ENCODE measurements at regions not wholly inside any gene's neighbourhood (a gene's known extent, or its start where the extent isn't known, plus 50 kb on each side); places are given as distances from the start of the nearest gene placed in this dataset.
A peak's percentile ranks its signal among the peaks of the same experiment; 100 is the strongest.

DNA sequence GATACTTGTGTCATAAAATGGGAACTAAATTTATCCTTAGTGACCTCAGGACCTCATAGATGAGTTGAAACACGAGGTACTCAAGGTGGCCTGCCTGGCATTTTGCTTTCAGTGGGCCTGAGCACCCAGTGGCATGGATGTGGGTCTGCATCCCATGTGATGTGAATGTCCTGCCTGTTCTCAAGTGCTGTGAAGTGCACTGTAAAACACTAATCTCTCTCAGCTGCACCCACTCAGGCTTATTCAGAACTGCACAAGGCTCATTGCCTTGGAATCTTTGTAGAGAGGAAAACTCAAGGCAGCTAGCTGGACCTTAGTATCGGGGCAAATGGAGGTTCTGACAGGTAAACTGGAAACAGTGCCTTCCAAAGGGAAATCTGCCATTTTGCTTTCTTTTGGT lies 767.0 kb downstream of the TUSC7 start:
- Mint-ChIP-seq H3K4me3 (no peak overlapping the region), H3K9me3 (no peaks in the 10 kb centered on the region), H3K4me1 (peaks cover 9% of the 10 kb centered on the region; the same call in 2 of the 3 replicates), H3K36me3 (ENCODE audit: low read depth) (no peaks in the 10 kb centered on the region), H3K27me3 (ENCODE audit: insufficient read depth, low read depth, poor library complexity) (no peaks in the 10 kb centered on the region), H3K27ac (no peak overlapping the region)
- ATAC-seq = no peak
- TF ChIP-seq CREB1 (CRISPR knock-in tag; IDR thresholded peaks at IDR 0.05; ENCODE audit: low read depth) (no peak), ZNF114 (CRISPR knock-in tag; IDR thresholded peaks at IDR 0.05) (no peak)
- TF ChIP-seq, protein P1, sequence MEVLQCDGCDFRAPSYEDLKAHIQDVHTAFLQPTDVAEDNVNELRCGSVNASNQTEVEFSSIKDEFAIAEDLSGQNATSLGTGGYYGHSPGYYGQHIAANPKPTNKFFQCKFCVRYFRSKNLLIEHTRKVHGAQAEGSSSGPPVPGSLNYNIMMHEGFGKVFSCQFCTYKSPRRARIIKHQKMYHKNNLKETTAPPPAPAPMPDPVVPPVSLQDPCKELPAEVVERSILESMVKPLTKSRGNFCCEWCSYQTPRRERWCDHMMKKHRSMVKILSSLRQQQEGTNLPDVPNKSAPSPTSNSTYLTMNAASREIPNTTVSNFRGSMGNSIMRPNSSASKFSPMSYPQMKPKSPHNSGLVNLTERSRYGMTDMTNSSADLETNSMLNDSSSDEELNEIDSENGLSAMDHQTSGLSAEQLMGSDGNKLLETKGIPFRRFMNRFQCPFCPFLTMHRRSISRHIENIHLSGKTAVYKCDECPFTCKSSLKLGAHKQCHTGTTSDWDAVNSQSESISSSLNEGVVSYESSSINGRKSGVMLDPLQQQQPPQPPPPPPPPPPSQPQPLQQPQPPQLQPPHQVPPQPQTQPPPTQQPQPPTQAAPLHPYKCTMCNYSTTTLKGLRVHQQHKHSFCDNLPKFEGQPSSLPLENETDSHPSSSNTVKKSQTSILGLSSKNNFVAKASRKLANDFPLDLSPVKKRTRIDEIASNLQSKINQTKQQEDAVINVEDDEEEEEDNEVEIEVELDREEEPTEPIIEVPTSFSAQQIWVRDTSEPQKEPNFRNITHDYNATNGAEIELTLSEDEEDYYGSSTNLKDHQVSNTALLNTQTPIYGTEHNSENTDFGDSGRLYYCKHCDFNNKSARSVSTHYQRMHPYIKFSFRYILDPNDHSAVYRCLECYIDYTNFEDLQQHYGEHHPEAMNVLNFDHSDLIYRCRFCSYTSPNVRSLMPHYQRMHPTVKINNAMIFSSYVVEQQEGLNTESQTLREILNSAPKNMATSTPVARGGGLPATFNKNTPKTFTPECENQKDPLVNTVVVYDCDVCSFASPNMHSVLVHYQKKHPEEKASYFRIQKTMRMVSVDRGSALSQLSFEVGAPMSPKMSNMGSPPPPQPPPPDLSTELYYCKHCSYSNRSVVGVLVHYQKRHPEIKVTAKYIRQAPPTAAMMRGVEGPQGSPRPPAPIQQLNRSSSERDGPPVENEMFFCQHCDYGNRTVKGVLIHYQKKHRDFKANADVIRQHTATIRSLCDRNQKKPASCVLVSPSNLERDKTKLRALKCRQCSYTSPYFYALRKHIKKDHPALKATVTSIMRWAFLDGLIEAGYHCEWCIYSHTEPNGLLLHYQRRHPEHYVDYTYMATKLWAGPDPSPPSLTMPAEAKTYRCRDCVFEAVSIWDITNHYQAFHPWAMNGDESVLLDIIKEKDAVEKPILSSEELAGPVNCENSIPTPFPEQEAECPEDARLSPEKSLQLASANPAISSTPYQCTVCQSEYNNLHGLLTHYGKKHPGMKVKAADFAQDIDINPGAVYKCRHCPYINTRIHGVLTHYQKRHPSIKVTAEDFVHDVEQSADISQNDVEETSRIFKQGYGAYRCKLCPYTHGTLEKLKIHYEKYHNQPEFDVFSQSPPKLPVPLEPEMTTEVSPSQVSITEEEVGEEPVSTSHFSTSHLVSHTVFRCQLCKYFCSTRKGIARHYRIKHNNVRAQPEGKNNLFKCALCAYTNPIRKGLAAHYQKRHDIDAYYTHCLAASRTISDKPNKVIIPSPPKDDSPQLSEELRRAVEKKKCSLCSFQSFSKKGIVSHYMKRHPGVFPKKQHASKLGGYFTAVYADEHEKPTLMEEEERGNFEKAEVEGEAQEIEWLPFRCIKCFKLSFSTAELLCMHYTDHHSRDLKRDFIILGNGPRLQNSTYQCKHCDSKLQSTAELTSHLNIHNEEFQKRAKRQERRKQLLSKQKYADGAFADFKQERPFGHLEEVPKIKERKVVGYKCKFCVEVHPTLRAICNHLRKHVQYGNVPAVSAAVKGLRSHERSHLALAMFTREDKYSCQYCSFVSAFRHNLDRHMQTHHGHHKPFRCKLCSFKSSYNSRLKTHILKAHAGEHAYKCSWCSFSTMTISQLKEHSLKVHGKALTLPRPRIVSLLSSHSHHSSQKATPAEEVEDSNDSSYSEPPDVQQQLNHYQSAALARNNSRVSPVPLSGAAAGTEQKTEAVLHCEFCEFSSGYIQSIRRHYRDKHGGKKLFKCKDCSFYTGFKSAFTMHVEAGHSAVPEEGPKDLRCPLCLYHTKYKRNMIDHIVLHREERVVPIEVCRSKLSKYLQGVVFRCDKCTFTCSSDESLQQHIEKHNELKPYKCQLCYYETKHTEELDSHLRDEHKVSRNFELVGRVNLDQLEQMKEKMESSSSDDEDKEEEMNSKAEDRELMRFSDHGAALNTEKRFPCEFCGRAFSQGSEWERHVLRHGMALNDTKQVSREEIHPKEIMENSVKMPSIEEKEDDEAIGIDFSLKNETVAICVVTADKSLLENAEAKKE (CRISPR knock-in tag; IDR thresholded peaks at IDR 0.05) = no peak
- Histone ChIP-seq H3K36me3 (ENCODE audit: insufficient read depth) (no peaks in the 10 kb centered on the region), H3K79me2 (replicated peaks; ENCODE audit: insufficient read depth) (no peaks in the 10 kb centered on the region), H2AFZ (no peak overlapping the region), H3K4me3 (no peak overlapping the region), H3K4me1 (ENCODE audit: insufficient read depth) (peaks cover 9% of the 10 kb centered on the region; the same call in 1 of the 2 replicates), H3K27ac (ENCODE audit: low read depth) (no peak overlapping the region), H3K27me3 (ENCODE audit: insufficient read depth) (no peaks in the 10 kb centered on the region), H3K9me2 (ENCODE audit: insufficient read depth) (peaks cover 10% of the 10 kb centered on the region; the same call in 1 of the 2 replicates), H3F3A (replicated peaks; ENCODE audit: low read depth) (no peaks in the 10 kb centered on the region), H4K20me1 (replicated peaks; ENCODE audit: insufficient read depth) (no peaks in the 10 kb centered on the region), H3K4me2 (no peak overlapping the region)
- no peak for DNase-seq (ENCODE audit: low spot score)

DNA sequence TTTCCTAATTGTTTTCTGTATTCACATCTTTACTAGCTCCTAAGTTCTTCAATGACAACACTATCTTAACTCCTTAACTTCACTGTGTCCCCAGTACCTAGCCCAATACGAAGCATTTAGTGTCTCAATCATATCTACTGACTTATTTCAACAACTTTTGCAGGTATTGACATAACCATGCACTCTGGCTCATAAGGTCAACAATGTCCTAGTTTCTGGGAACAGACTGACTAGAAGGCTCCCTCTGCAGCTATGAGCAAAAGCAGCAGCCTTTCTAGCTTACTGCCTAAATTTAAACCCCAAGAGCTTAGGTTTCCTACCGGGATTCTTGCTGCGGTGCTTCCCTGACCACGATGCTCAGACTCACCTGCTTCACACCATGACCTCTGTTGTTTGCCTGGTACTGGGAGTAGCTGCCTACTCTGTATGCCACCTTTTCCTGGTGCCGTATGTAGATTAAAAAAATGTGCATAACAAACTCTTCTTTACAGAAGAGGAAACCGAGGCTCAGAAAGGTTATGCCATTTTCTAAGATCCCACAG lies 767.7 kb downstream of the TUSC7 start:
- Histone ChIP-seq H3K27ac (ENCODE audit: low read depth) (no peak overlapping the region), H4K20me1 (replicated peaks; ENCODE audit: insufficient read depth) (no peaks in the 10 kb centered on the region), H2AFZ (no peak overlapping the region), H3K36me3 (ENCODE audit: insufficient read depth) (no peaks in the 10 kb centered on the region), H3K27me3 (ENCODE audit: insufficient read depth) (no peaks in the 10 kb centered on the region), H3K9me2 (ENCODE audit: insufficient read depth) (peaks cover 10% of the 10 kb centered on the region; the same call in 1 of the 2 replicates), H3K79me2 (replicated peaks; ENCODE audit: insufficient read depth) (no peaks in the 10 kb centered on the region), H3K4me1 (ENCODE audit: insufficient read depth) (peaks cover 9% of the 10 kb centered on the region; the same call in 1 of the 2 replicates), H3K4me2 (no peak overlapping the region), H3K4me3 (no peak overlapping the region), H3F3A (replicated peaks; ENCODE audit: low read depth) (no peaks in the 10 kb centered on the region)
- Mint-ChIP-seq H3K4me1 (peaks cover 9% of the 10 kb centered on the region; the same call in 2 of the 3 replicates), H3K9me3 (no peaks in the 10 kb centered on the region), H3K27ac (no peak overlapping the region), H3K27me3 (ENCODE audit: insufficient read depth, low read depth, poor library complexity) (no peaks in the 10 kb centered on the region), H3K4me3 (no peak overlapping the region), H3K36me3 (ENCODE audit: low read depth) (no peaks in the 10 kb centered on the region)
- no peak for DNase-seq (ENCODE audit: low spot score)
- peak; percentile 57 for ATAC-seq
- no peak for TF ChIP-seq ZNF331 (CRISPR knock-in tag; IDR thresholded peaks at IDR 0.05; ENCODE audit: low read depth)
- no peak for TF ChIP-seq EZH2phosphoT487 (IDR thresholded peaks at IDR 0.05; ENCODE audit: unreplicated experiment)
- TF ChIP-seq, protein P2, sequence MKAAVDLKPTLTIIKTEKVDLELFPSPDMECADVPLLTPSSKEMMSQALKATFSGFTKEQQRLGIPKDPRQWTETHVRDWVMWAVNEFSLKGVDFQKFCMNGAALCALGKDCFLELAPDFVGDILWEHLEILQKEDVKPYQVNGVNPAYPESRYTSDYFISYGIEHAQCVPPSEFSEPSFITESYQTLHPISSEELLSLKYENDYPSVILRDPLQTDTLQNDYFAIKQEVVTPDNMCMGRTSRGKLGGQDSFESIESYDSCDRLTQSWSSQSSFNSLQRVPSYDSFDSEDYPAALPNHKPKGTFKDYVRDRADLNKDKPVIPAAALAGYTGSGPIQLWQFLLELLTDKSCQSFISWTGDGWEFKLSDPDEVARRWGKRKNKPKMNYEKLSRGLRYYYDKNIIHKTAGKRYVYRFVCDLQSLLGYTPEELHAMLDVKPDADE (IDR thresholded peaks at IDR 0.05) = no peak
- TF ChIP-seq NANOG (IDR thresholded peaks at IDR 0.05; ENCODE audit: borderline replicate concordance) = no peak

Data from GM23338 (cell line).